Keratinocyte (primary cell): ENCODE measurements at regions not wholly inside any gene's neighbourhood (a gene's known extent, or its start where the extent isn't known, plus 50 kb on each side); places are given as distances from the start of the nearest gene placed in this dataset.

Source experiments
- DNase-seq: peaks from one replicate; pipeline ENCODE4 v3.0.0-alpha.2; 2011; ENCODE audit warnings: low read depth, missing footprints, low spot score
- FAIRE-seq: peaks from 2 replicates; lab custom pipeline; 2011; peaks lifted over from hg19 to GRCh38; lab: Jason Lieb, UNC
- H2AFZ ChIP-seq: 2 replicates; pipeline ENCODE4 v1.6.0; 2012; ENCODE audit warnings: low read length, control low read depth, inconsistent platforms; ENCODE audit not compliant: control insufficient read depth
- H3K27ac ChIP-seq: 2 replicates; pipeline ENCODE4 v1.5.1; 2011; ENCODE audit warnings: low read length; ENCODE audit not compliant: control insufficient read depth, insufficient read depth
- H3K27me3 ChIP-seq: 3 replicates; pipeline ENCODE4 v1.6.0; 2011; ENCODE audit warnings: low read length; ENCODE audit not compliant: control insufficient read depth, insufficient read depth; ENCODE audit errors: extremely low read depth
- H3K36me3 ChIP-seq, 2 experiments: 2 replicates in 1 of 2; 3 replicates in 1 of 2; pipeline ENCODE4 v1.5.1; 2011; ENCODE audit warnings: low read length in 2 of 2, mild to moderate bottlenecking in 1 of 2; ENCODE audit not compliant: control insufficient read depth in 2 of 2, insufficient read depth in 2 of 2; ENCODE audit errors: extremely low read depth in 1 of 2
- H3K4me1 ChIP-seq: 3 replicates; pipeline ENCODE4 v1.5.1; 2011; ENCODE audit warnings: low read length; ENCODE audit not compliant: control insufficient read depth, insufficient read depth; ENCODE audit errors: extremely low read depth
- H3K4me2 ChIP-seq: 3 replicates; pipeline ENCODE4 v1.6.0; 2011; ENCODE audit warnings: low read depth, low read length; ENCODE audit not compliant: control insufficient read depth, insufficient read depth; ENCODE audit errors: extremely low read depth
- H3K4me3 ChIP-seq, 3 experiments: fragments of 200-600 bp in 1 of 3; sonication (generic) in 1 of 3; 2 replicates in 2 of 3; 3 replicates in 1 of 3; pipeline ENCODE4 v1.5.1; 2011 to 2016; ENCODE audit warnings: low read length in 3 of 3, mild to moderate bottlenecking in 3 of 3, control low read depth in 2 of 3, inconsistent platforms in 1 of 3, low read depth in 1 of 3, mixed read lengths in 1 of 3, mixed run types in 1 of 3, moderate library complexity in 1 of 3; ENCODE audit not compliant: control insufficient read depth in 2 of 3, insufficient read depth in 2 of 3; ENCODE audit errors: extremely low read depth in 1 of 3
- H3K79me2 ChIP-seq: 2 replicates; pipeline ENCODE4 v1.6.0; 2012; ENCODE audit warnings: low read length; ENCODE audit not compliant: control insufficient read depth, insufficient read depth
- H3K9ac ChIP-seq: 3 replicates; pipeline ENCODE4 v1.6.0; 2011; ENCODE audit warnings: low read length; ENCODE audit not compliant: control insufficient read depth, insufficient read depth; ENCODE audit errors: extremely low read depth
- H3K9me1 ChIP-seq: 3 replicates; pipeline ENCODE4 v1.6.0; 2011; ENCODE audit warnings: low read length; ENCODE audit not compliant: control insufficient read depth, insufficient read depth; ENCODE audit errors: extremely low read depth
- H3K9me3 ChIP-seq: 2 replicates; pipeline ENCODE4 v1.5.1; 2012; ENCODE audit warnings: low read depth, low read length; ENCODE audit not compliant: control insufficient read depth
- H4K20me1 ChIP-seq: 3 replicates; pipeline ENCODE4 v1.6.0; 2011; ENCODE audit warnings: low read length; ENCODE audit not compliant: control insufficient read depth, insufficient read depth; ENCODE audit errors: extremely low read depth
- CTCF ChIP-seq, 3 experiments: IDR thresholded peaks in 1 of 3; conservative IDR thresholded peaks in 1 of 3; optimal IDR thresholded peaks in 1 of 3; 2 replicates in 2 of 3; 3 replicates in 1 of 3; pipeline versions ENCODE3 to v1.5.1; 2011; ENCODE audit warnings: low read length in 3 of 3, mild to moderate bottlenecking in 3 of 3, moderate library complexity in 2 of 3, control low read depth in 1 of 3, inconsistent platforms in 1 of 3; ENCODE audit not compliant: insufficient read depth in 2 of 3; ENCODE audit errors: extremely low read depth in 1 of 3
- EZH2 ChIP-seq: IDR thresholded peaks from one replicate; pipeline ENCODE4 v1.6.1; 2012; ENCODE audit warnings: inconsistent platforms, mild to moderate bottlenecking, low read length, moderate library complexity
- dilution Hi-C: fragments of 300-500 bp; cut with MboI; formaldehyde crosslinking; loops from one replicate; pipeline ENCODE4 v1.7.0; 2020; ENCODE audit warnings: low sequenced_read_pairs; ENCODE audit not compliant: extremely low pct_ligation_motif_present

DNA sequence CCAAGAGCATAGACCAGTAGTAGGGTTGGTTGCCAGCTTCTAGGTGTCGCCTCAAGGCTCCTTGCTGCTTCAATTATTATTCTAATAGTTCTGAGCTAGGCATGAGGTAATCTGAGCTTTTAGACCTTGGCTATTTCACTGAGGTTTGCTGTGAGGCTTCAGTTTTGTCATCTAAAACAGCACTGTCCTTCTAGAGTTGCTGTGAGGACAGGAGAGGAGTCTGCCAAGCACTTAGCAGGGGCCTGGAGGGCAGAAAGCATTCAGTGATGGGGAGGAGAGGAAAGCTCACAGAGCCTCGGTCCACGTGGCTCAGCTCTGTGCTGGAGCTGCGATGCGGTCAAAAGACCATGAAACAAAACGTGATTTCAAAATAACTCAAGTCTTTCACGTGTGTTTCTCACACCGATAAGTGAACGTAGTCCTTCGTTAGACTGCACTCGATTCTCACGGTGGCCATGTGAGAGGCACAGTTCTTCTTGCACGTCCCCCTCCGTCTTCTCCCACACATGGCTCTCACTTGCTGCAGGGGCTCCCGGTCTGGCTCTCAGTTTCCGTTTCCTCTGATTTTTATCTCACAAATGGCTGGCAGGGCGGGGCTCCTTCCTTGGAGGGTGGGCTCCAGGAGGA is 113.7 kb downstream of the B3GNT2 start:
- no peak overlapping the region for H3K4me3 ChIP-seq
- H3K9me1 ChIP-seq, result no peaks in the 10 kb centered on the region
- H2AFZ ChIP-seq, result no peak overlapping the region
- DNase-seq (no peak), FAIRE-seq (no peak)
- dilution Hi-C loops, result no loop called here
- no peak overlapping the region for H3K27ac ChIP-seq
- H4K20me1 ChIP-seq, result no peaks in the 10 kb centered on the region
- no peak overlapping the region for H3K4me2 ChIP-seq
- H3K36me3 ChIP-seq, result no peaks in the 10 kb centered on the region
- peaks cover 14% of the 10 kb centered on the region for H3K4me1 ChIP-seq
- no peaks in the 10 kb centered on the region for H3K79me2 ChIP-seq
- H3K27me3 ChIP-seq, result no peaks in the 10 kb centered on the region
- no peaks in the 10 kb centered on the region for H3K9me3 ChIP-seq
- TF ChIP-seq EZH2 (no peak), CTCF (optimal IDR thresholded peaks at IDR 0.05 in 1 of 3, IDR thresholded peaks at IDR 0.05 in 1 of 3, conservative IDR thresholded peaks at IDR 0.05 in 1 of 3; ENCODE audit: extremely low read depth in 1 of 3, insufficient read depth in 2 of 3, low read length in 3 of 3) (no peak)
- no peak overlapping the region for H3K9ac ChIP-seq

GRCh38 chr2:62309081-62309464 is 113.2 kb downstream of the B3GNT2 start:
- Histone ChIP-seq H3K4me3 (no peak overlapping the region), H4K20me1 (no peaks in the 10 kb centered on the region), H3K27ac (no peak overlapping the region), H3K79me2 (no peaks in the 10 kb centered on the region), H3K27me3 (no peaks in the 10 kb centered on the region), H3K9me3 (no peaks in the 10 kb centered on the region), H3K9me1 (no peaks in the 10 kb centered on the region), H3K4me1 (peaks cover 14% of the 10 kb centered on the region), H3K4me2 (no peak overlapping the region), H3K9ac (no peak overlapping the region), H3K36me3 (no peaks in the 10 kb centered on the region), H2AFZ (no peak overlapping the region)
- FAIRE-seq (no peak), DNase-seq (no peak)
- TF ChIP-seq EZH2 (no peak), CTCF (optimal IDR thresholded peaks at IDR 0.05 in 1 of 3, IDR thresholded peaks at IDR 0.05 in 1 of 3, conservative IDR thresholded peaks at IDR 0.05 in 1 of 3; ENCODE audit: extremely low read depth in 1 of 3, insufficient read depth in 2 of 3, low read length in 3 of 3) (no peak)
- dilution Hi-C loops, result no loop called here
